ENCODE measurements at regions not wholly inside any gene's neighbourhood (a gene's known extent, or its start where the extent isn't known, plus 50 kb on each side); places are given as distances from the start of the nearest gene placed in this dataset.
"Not testable (repeated sequence)": the region's sequence is repeated elsewhere in the genome, so short reads cannot be mapped to it uniquely, and the experiment has no call there.

GRCh38 chrX:65894133-65894532 is 145.7 kb downstream of the VSIG4 start (continued):
- TF ChIP-seq KDM5B (CRISPR knock-in tag; IDR thresholded peaks at IDR 0.05; ENCODE audit: borderline replicate concordance): no peak
- no peak for TF ChIP-seq ZNF251 (CRISPR knock-in tag; IDR thresholded peaks at IDR 0.05)

- H3K9me3 ChIP-seq (ENCODE audit: low read length); H3K4me2 ChIP-seq (ENCODE audit: low read depth, low read length); in situ Hi-C loops (cut with HindIII; ENCODE audit: extremely low pct_ligation_motif_present, low pct_unique_long_range_greater_than_20kb); H3K27ac ChIP-seq (ENCODE audit: extremely low read length, insufficient read depth, low read length); CTCF ChIA-PET (ENCODE audit: low intra/inter-chr PET ratio, low total read pairs); H3K4me3 ChIP-seq (replicated peaks in 1 of 3; ENCODE audit: insufficient read depth in 1 of 3, low read depth in 2 of 3, low read length in 3 of 3); H3K4me1 ChIP-seq (ENCODE audit: insufficient read depth, low read length); H3K36me3 ChIP-seq (replicated peaks in 1 of 2; ENCODE audit: control insufficient read depth in 1 of 2, insufficient read depth in 2 of 2, low read length in 2 of 2); ATAC-seq; DNase-seq (ENCODE audit: low spot score); H3K9ac ChIP-seq (ENCODE audit: insufficient read depth, low read depth, low read length); H3K27me3 ChIP-seq (ENCODE audit: control insufficient read depth in 1 of 2, insufficient read depth in 2 of 2, low read length in 2 of 2); H3K79me2 ChIP-seq (ENCODE audit: insufficient read depth, low read length); intact Hi-C loops (cut with micrococcal nuclease; ENCODE audit: unreplicated experiment); H2AFZ ChIP-seq (ENCODE audit: low read length); FAIRE-seq; H4K20me1 ChIP-seq (ENCODE audit: insufficient read depth, low read length); POLR2A ChIA-PET; BruUV-seq (replicated peaks): not testable (repeated sequence)
- 0% methylated on average over 2 of the region's 2 CpGs for WGBS (ENCODE audit: low lambda C conversion rate)
These were observed 148.1 kb downstream of the VSIG4 start for GRCh38 chrX:65891817-65892216.

GRCh38 chrX:65888150-65888549 is 151.7 kb downstream of the VSIG4 start:
- H3K27ac ChIP-seq (ENCODE audit: extremely low read length, insufficient read depth, low read length); H3K27me3 ChIP-seq (ENCODE audit: control insufficient read depth in 1 of 2, insufficient read depth in 2 of 2, low read length in 2 of 2); H3K36me3 ChIP-seq (replicated peaks in 1 of 2; ENCODE audit: control insufficient read depth in 1 of 2, insufficient read depth in 2 of 2, low read length in 2 of 2); H3K79me2 ChIP-seq (ENCODE audit: insufficient read depth, low read length); DNase-seq (ENCODE audit: low spot score); H3K4me3 ChIP-seq (replicated peaks in 1 of 3; ENCODE audit: insufficient read depth in 1 of 3, low read depth in 2 of 3, low read length in 3 of 3); ATAC-seq; H2AFZ ChIP-seq (ENCODE audit: low read length); H3K4me2 ChIP-seq (ENCODE audit: low read depth, low read length); in situ Hi-C loops (cut with HindIII; ENCODE audit: extremely low pct_ligation_motif_present, low pct_unique_long_range_greater_than_20kb); POLR2A ChIA-PET; intact Hi-C loops (cut with micrococcal nuclease; ENCODE audit: unreplicated experiment); H3K9me3 ChIP-seq (ENCODE audit: low read length); H3K4me1 ChIP-seq (ENCODE audit: insufficient read depth, low read length); H4K20me1 ChIP-seq (ENCODE audit: insufficient read depth, low read length); H3K9ac ChIP-seq (ENCODE audit: insufficient read depth, low read depth, low read length); CTCF ChIA-PET (ENCODE audit: low intra/inter-chr PET ratio, low total read pairs); FAIRE-seq; BruUV-seq (replicated peaks): not testable (repeated sequence)
- WGBS (ENCODE audit: low lambda C conversion rate): no CpG with 5 or more reads among the region's 1 CpG

Measured in HepG2 (cell line).